ENCODE measurements at regions not wholly inside any gene's neighbourhood (a gene's known extent, or its start where the extent isn't known, plus 50 kb on each side); places are given as distances from the start of the nearest gene placed in this dataset.
"Not testable (repeated sequence)": the region's sequence is repeated elsewhere in the genome, so short reads cannot be mapped to it uniquely, and the experiment has no call there.

DNA sequence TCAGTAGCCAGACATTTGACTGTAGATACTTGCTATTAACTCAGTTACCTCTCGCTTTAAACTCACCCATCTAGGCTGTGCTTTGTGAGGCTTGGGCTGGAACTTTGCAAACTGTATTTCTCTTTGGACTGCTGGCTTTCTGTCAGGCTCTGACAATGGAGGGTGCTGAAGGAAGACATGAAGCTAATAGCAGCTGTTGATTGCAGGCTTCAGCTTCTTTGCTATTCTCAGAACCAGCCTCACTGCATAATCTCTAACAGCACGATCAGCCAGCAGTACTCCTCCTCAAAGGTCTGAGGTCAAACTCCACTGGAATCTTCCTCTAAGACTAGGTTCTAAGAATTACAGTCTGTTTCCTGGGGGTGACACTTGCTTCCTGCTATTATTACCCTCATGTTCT lies 295.6 kb downstream of the ZBBX start:
- no peaks in the 10 kb centered on the region for H3K27me3 ChIP-seq (replicated peaks)
- no peak for DNase-seq (ENCODE audit: low read depth in 1 of 2, low spot score in 2 of 2)
- H3K36me3 ChIP-seq = no peaks in the 10 kb centered on the region
- no peaks in the 10 kb centered on the region for H3K4me1 ChIP-seq (replicated peaks)
- H3K27ac ChIP-seq = no peak overlapping the region
- no peak overlapping the region for H3K4me3 ChIP-seq
- 0 out of 2 replicates have a peak, but pooled peaks cover 2% of the 10 kb centered on the region for H3K9me3 ChIP-seq (replicated peaks)

GRCh38 chr3:167078070-167078622 lies 302.0 kb downstream of the ZBBX start:
- no peak for DNase-seq (ENCODE audit: low read depth in 1 of 2, low spot score in 2 of 2)
- H3K4me3 ChIP-seq = no peak overlapping the region
- H3K9me3 ChIP-seq (replicated peaks) = no peaks in the 10 kb centered on the region
- no peak overlapping the region for H3K27ac ChIP-seq
- no peaks in the 10 kb centered on the region for H3K4me1 ChIP-seq (replicated peaks)
- no peaks in the 10 kb centered on the region for H3K27me3 ChIP-seq (replicated peaks)
- no peaks in the 10 kb centered on the region for H3K36me3 ChIP-seq

DNA sequence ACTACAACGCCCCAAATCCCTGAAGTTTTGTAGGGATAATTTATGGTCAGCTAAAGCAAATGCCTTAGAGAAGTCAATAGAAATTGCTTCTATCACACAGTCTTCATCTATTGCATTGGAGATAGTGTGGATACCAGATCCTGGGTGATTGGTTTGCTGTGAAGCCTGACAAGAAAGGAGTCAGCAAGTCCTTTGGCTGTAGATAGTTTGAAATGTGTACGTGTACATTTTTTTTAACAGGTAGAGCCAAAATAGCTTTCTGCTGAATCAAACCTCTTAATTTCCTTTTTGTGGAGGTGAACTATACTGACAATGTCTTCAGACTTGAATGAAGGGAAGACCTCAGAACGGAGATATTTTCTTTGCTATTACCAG lies 312.3 kb downstream of the ZBBX start:
- no peaks in the 10 kb centered on the region for H3K9me3 ChIP-seq (replicated peaks)
- H3K4me1 ChIP-seq (replicated peaks) = no peaks in the 10 kb centered on the region
- H3K27me3 ChIP-seq (replicated peaks) = no peaks in the 10 kb centered on the region
- H3K36me3 ChIP-seq = no peaks in the 10 kb centered on the region
- no peak overlapping the region for H3K4me3 ChIP-seq
- DNase-seq (ENCODE audit: low read depth in 1 of 2, low spot score in 2 of 2) = no peak
- H3K27ac ChIP-seq = no peak overlapping the region

DNA sequence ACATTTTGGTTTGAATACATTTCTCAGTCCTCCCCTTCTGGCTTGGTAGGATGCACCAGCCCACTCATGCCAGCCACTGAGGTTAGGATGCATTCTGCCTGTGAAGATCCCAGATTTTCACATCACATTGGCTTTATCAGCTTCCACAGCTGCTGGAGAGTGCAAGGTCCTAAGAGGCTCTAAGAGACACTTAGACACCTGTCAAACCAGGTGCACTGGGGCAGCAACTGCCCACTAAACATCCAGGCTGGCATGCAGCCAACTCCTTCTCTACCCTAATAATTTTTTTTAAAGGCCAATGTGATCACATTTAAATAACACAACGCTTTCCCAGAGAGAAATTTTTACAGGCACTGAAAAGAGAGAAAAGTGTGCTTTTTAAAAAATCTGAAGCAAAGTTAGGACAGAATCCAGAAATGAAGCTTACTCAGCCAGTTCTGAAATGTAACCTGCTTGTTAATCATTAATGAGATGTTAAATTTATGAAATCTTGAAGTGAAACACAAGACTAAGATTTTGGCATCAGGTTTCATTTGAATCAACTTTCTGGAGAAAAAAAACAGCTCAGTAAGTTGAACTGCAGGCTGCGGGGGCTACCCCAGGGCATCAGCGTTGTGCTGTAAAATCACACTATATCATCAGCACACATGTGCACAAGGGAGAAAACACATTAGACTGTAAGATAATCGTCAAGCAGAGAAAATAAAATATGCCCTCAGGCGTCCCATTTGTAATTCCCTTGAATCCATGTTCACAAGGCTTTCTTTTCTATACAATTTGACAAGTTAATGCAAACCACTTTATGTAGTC lies 312.9 kb downstream of the ZBBX start:
- Histone ChIP-seq H3K27me3 (replicated peaks) (no peaks in the 10 kb centered on the region), H3K36me3 (no peaks in the 10 kb centered on the region), H3K4me3 (no peak overlapping the region), H3K27ac (no peak overlapping the region), H3K4me1 (replicated peaks) (no peaks in the 10 kb centered on the region), H3K9me3 (replicated peaks) (no peaks in the 10 kb centered on the region)
- DNase-seq (ENCODE audit: low read depth in 1 of 2, low spot score in 2 of 2) = no peak

DNA sequence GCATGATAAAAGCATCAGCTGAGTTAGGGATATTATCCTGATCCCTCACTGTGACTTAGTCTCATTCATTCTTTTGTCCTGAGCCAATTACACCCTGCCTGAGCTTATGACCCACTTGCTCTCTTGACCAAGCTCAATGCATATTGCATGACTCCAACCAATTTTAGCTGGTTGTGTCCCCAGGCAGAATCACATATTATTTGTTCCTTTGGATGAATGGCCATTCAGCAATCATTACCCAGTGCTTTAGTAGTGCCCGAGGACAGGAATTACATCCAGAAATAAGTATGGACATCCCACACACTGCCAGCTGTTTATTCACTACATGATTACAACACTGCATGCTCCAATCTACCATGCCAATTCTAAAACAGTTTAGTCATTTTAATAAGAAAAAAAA lies 322.5 kb downstream of the ZBBX start:
- Histone ChIP-seq H3K4me3 (no peak overlapping the region), H3K9me3 (replicated peaks) (no peaks in the 10 kb centered on the region), H3K27me3 (replicated peaks) (no peaks in the 10 kb centered on the region), H3K27ac (no peak overlapping the region), H3K4me1 (replicated peaks) (no peaks in the 10 kb centered on the region), H3K36me3 (no peaks in the 10 kb centered on the region)
- no peak for DNase-seq (ENCODE audit: low read depth in 1 of 2, low spot score in 2 of 2)

DNA sequence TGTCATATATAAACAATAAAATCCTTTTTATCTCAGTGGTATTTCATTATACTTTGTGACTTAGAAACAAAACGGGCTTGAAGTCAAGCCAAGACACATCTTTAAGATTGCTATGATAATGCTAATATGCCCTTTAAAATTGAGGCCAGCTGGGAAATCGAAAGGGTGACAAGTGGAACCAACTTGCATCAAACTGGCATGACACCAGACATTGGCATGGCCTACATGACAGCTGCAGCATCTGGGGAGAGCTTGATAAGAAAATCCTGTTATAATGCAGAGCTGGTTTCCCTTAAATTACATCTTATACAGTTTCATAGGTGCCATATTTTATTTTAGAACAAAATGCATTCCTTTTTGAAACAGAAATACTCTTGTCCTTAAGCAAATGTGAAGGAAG lies 325.2 kb downstream of the ZBBX start:
- no peaks in the 10 kb centered on the region for H3K9me3 ChIP-seq (replicated peaks)
- no peak for DNase-seq (ENCODE audit: low read depth in 1 of 2, low spot score in 2 of 2)
- H3K4me3 ChIP-seq = no peak overlapping the region
- no peak overlapping the region for H3K27ac ChIP-seq
- H3K4me1 ChIP-seq (replicated peaks) = no peaks in the 10 kb centered on the region
- H3K36me3 ChIP-seq = no peaks in the 10 kb centered on the region
- no peaks in the 10 kb centered on the region for H3K27me3 ChIP-seq (replicated peaks)

DNA sequence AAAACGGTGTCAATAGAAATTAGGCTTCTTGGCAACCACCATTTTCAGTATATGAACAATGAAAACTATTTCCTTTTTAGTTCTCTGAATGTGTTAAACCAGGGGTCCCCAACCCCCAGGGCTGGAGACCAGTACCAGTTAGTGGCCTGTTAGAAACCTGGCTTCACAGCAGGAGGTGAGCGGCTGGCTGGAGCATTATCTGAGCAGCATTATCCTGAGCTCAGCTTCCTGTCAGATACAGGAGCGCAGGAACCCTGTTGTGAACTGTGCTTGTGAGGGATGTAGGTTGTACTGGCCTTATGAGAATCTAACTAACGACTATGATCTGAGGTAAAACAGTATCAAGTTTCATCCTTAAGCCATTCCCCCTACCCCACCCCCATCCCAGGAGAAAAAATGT lies 328.7 kb downstream of the ZBBX start:
- no peaks in the 10 kb centered on the region for H3K27me3 ChIP-seq (replicated peaks)
- H3K4me3 ChIP-seq = no peak overlapping the region
- no peaks in the 10 kb centered on the region for H3K36me3 ChIP-seq
- DNase-seq (ENCODE audit: low read depth in 1 of 2, low spot score in 2 of 2) = no peak
- H3K4me1 ChIP-seq (replicated peaks) = no peaks in the 10 kb centered on the region
- H3K9me3 ChIP-seq (replicated peaks) = no peaks in the 10 kb centered on the region
- H3K27ac ChIP-seq = no peak overlapping the region

GRCh38 chr3:167033866-167034265 lies 346.2 kb downstream of the ZBBX start:
- Histone ChIP-seq H3K27ac (no peak overlapping the region), H3K27me3 (replicated peaks) (no peaks in the 10 kb centered on the region), H3K4me1 (replicated peaks) (no peaks in the 10 kb centered on the region), H3K36me3 (no peaks in the 10 kb centered on the region), H3K9me3 (replicated peaks) (no peaks in the 10 kb centered on the region; the same call in 1 of the 2 replicates), H3K4me3 (no peak overlapping the region)
- no peak for DNase-seq (ENCODE audit: low read depth in 1 of 2, low spot score in 2 of 2)

- DNase-seq (ENCODE audit: low read depth in 1 of 2, low spot score in 2 of 2) = peak in 1 of 2 experiments; percentile 2
- no peaks in the 10 kb centered on the region for H3K27me3 ChIP-seq (replicated peaks)
- no peak overlapping the region for H3K27ac ChIP-seq
- no peak overlapping the region for H3K4me3 ChIP-seq
- H3K36me3 ChIP-seq = no peaks in the 10 kb centered on the region
- H3K9me3 ChIP-seq (replicated peaks) = no peaks in the 10 kb centered on the region; the same call in 1 of the 2 replicates
- no peaks in the 10 kb centered on the region for H3K4me1 ChIP-seq (replicated peaks)
Measured at GRCh38 chr3:167032267-167032876, 347.7 kb downstream of the ZBBX start.

DNA sequence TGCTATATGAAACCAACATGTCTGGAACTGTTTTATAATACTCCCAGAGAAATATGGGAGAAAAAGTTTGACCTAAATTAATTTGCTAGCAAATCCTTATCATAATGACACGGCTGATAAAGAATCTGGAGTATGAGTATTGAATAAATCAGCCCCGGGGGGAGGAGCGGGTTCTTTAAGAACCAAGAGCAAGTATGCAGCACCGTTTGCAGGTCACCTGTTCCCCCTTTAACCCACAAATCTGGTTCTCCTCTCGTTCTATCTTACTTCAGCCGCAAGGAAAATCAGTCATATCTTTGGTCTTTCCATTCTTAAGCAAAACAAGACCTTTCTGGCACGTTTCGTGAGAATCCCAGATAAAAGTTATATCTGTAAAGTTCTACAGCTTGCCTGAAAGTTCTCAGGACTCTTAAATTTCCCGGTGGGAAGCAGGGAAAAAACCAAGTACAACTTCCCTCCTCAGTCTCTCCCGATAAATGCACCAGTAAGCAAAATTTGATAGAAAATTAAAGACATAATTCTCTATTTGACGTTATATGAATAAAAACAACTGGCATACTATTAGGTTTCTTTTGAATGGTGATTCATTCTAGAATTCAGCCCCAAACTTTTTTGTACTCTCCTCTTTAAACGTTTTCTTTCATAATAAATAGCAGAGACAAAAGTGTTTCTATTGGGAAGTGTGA lies 348.6 kb downstream of the ZBBX start:
- no peak for DNase-seq (ENCODE audit: low read depth in 1 of 2, low spot score in 2 of 2)
- Histone ChIP-seq H3K4me1 (replicated peaks) (no peaks in the 10 kb centered on the region), H3K36me3 (no peaks in the 10 kb centered on the region), H3K27me3 (replicated peaks) (no peaks in the 10 kb centered on the region), H3K27ac (no peak overlapping the region), H3K4me3 (no peak overlapping the region), H3K9me3 (replicated peaks) (no peaks in the 10 kb centered on the region; the same call in 1 of the 2 replicates)

DNA sequence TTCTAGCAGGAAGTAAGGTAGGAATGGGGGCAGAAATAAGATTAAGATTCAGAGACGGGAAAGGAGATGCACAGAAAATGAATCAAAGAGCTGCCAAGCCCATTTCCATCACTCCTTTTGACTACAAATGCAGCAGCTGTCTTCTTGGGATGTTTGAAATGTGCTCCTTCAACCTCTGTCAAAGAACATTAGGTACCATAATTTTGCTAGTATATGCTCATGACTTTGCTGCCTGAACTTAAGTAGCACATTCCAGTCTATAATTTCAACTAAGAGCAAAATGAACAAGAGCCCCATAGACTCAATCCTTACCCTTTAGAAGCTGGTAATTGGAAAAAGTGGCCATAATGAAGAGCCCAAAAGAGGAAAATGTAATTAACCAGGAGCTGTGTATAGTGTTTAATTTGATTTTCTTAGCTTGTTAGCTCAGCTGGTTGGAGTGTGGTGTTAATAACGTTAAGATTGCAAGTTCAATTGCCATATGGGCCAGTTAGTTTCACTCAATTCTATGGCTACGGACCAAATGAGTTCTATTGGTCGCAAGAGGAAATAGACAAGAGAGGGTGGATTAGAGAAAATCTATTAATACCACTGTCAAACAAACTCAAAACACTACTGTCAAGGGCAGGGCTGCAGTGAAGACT lies 349.9 kb downstream of the ZBBX start:
- Histone ChIP-seq H3K36me3 (no peaks in the 10 kb centered on the region), H3K27ac (no peak overlapping the region), H3K9me3 (replicated peaks) (no peaks in the 10 kb centered on the region; the same call in 1 of the 2 replicates), H3K4me1 (replicated peaks) (no peaks in the 10 kb centered on the region), H3K4me3 (no peak overlapping the region), H3K27me3 (replicated peaks) (no peaks in the 10 kb centered on the region)
- no peak for DNase-seq (ENCODE audit: low read depth in 1 of 2, low spot score in 2 of 2)

DNA sequence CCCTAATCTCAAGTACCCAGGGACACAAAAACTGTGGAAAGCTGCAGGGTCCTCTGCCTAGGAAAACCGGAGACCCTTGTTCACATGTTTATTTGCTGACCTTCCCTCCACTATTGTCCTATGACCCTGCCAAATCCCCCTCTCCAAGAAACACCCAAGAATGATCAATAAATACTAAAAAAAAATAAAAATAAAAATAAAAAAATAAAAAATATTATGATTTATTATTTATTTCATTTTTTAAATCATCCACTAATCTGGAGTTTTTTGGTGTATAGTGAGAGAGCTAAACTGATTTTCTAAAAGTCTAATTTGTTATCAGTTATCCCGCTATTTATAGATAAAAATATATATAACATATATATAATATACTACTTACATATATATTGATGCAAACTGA lies 360.6 kb downstream of the ZBBX start:
- DNase-seq (ENCODE audit: low read depth in 1 of 2, low spot score in 2 of 2); H3K36me3 ChIP-seq; H3K4me1 ChIP-seq (replicated peaks); H3K9me3 ChIP-seq (replicated peaks); H3K27ac ChIP-seq; H3K27me3 ChIP-seq (replicated peaks); H3K4me3 ChIP-seq: not testable (repeated sequence)

DNA sequence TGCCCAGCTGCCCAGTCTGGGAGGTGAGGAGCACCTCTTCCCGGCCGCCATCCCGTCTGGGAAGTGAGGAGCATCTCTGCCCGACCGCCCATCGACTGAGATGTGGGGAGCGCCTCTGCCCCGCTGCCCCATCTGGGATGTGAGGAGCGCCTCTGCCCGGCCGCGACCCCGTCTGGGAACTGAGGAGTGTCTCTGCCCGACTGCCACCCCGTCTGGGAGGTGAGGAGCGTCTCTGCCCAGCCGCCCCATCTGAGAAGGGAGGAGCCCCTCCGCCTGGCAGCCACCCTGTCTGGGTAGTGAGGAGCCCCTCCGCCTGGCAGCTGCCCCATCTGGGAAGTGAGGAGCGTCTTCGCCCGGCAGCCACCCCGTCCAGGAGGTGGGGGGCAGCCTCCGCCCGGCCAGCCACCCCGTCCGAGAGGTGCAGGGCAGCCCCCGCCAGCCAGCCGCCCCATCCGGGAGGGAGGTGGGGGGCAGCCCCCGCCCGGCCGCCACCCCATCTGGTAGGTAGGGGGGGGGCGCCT lies 361.4 kb downstream of the ZBBX start:
- not testable (repeated sequence) for DNase-seq (ENCODE audit: low read depth in 1 of 2, low spot score in 2 of 2); H3K4me3 ChIP-seq; H3K9me3 ChIP-seq (replicated peaks); H3K27me3 ChIP-seq (replicated peaks); H3K4me1 ChIP-seq (replicated peaks); H3K27ac ChIP-seq; H3K36me3 ChIP-seq

Data from SJSA1 (cell line).